AG08396 (cell line): ENCODE measurements at regions not wholly inside any gene's neighbourhood (a gene's known extent, or its start where the extent isn't known, plus 50 kb on each side); places are given as distances from the start of the nearest gene placed in this dataset.

Experiments used
- DNase-seq: peaks from one replicate; pipeline ENCODE4 v3.0.0; 2012; ENCODE audit warnings: low spot score, mixed read lengths

DNA sequence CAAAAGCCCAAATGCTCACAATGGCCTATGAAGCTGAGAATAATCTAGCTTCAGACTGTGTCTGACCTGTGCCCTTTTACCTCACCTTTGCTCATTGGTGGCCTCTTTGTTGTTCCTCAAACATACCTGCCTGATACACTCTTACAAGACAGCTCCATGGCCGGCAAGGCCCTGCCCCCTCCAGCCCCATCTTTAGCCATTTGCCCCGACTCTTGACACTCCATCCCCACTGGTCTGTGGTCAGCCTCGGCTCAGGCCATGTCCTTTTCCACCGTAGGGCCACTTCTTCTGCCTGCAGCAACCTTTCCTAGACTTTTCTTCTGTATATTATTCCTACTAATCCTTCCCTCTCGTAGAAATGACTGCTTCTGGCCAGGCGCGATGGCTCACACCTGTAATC, 265.2 kb downstream of the RPS24 start:
- no peak for DNase-seq

DNA sequence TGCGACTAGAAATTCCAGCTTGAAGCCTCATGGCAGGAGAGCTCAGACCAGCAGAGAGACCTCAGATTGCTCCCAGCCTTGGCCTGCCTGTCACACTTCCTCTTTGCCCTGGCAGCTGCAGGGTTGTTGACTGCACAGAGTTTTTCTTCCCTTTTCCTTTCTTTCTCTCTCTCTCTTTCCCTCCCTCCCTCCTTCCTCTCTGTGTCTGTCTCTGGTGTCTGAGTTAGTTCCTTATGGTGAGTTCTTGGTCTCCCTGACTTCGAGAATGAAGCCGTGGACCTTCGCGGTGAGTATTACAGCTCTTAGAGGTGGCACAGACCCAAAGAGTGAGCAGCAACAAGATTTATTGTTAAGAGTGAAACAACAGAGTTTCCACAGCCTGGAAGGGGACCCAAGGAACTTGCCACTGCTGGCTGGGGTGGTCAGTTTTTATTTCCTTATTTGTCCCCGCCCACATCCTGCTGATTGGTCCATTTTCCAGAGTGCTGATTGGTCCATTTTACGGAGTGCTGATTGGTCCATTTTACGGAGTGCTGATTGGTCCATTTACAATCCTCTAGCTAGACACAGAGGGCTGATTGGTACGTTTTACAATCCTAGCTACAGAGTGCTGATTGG, 266.3 kb downstream of the RPS24 start:
- no peak for DNase-seq

DNA sequence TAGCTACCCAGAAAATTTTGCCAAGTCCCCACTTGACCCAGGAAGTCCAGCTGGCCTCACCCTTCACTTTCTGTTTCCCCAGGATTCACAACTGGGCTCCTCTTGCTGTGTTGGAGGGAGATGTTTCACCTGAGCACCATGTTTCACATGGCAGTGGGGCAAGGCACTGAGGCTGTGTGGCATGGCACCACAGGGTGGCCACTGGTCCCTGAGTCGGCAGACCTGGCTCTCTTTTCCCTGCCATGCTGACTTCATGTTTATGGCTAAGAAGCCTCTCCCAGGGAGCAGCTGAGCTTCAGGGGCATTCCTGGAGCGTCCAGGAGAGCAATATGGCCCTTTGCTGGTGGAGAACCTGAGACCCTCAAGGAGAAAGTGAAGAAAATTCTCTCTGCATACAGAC, 266.9 kb downstream of the RPS24 start:
- no peak for DNase-seq

DNA sequence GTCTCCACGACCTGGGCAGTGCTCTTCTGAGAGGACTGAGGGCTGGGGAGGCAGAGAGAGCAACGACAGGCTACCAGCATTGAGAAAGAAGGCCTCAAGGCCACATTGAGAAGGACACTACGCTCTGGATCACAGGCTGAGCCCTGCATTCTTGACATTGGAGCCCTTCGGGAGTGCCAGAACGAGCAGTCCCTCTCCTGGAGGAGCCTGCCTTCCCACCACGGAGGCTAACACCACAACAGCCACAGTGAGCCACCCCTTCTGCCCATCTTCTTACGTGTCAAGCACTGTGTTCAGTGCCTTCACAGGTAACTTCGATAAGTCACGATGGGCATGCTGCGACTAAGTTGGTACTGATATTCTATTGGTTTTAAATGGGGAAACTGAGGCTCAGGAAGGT, 267.8 kb downstream of the RPS24 start:
- no peak for DNase-seq

DNA sequence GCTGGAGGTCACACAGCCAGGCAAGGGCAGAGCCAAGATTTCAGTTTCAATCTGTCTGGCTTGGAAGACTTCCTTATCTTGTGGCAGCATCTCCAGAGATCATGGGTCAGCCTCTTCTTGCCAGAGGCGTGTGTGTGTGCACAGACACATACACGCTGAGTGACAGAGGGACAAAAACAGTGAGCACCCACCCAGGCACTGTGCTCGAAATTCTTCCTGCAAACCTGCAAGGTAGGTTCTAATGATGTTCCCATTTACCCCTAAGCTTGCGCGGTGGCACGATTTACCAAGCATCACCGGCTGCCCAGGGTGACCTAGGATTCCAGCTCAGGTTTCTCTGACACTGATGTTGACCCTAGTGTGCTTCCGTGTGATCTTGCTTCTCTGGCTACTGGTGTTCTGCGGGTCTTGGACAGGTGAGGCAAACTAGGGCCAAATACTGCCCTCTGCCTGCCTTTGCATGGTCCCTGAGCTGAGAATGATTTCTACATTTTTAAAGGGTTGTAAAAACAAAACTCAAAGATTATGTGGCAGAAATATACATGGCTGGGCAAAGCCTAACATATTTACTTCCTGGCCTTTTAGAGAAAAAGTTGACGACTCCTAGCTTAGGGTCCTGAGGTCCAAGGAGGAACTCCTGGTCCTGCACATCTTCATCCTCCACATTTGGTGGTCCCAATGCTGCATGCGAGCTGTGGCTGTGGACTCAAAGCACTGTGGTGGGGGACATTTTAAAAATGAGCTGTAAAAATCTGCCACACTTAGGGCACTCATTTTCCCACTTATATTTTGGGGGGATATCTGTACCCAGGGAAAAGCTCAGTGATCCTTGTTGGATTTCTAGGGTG, 268.5 kb downstream of the RPS24 start:
- no peak for DNase-seq

GRCh38 chr10:78302739-78302988, 269.0 kb downstream of the RPS24 start:
- DNase-seq, result no peak

DNA sequence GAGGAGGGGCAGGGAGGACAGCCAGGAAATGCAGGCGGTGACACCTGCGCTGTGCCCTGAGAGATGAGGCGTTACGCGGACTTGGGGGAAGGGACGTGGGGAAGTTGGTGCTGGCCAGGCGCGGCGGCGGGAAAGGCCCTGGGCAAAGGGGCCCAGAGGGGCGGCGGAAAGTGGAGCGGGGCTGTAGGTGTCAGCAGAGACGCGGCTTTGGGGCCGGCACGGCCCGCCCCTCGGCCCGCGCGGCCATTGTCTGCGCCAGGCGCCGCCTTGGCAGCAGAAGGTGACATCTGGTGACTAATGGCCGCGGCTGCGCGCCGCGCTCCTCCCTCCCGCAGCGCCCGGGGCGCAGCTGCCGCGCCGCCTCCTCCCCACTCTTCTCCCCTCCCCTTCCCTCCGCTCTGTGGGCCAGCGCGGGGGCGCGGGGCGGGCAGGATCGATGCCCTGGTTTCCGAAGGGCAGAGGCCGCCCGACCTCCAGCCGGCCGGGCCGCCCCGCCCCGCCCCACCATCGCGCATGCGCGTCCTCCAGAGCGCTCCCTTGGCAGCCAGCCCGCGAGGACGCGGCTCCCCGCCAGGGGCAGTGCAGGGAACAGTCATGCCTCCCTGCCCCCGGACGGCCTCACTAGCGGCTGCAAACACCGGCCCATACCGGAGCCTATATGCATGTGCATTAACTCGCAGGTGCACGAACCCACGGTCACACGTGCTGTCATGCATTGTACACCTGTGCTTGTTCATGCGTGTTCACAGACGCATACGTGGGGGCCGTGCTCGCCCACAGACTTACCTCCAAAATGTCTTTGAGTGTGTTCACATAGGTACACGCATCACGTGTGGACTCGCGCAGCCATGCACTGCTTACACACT, 269.6 kb downstream of the RPS24 start:
- peak; percentile 99 for DNase-seq

DNA sequence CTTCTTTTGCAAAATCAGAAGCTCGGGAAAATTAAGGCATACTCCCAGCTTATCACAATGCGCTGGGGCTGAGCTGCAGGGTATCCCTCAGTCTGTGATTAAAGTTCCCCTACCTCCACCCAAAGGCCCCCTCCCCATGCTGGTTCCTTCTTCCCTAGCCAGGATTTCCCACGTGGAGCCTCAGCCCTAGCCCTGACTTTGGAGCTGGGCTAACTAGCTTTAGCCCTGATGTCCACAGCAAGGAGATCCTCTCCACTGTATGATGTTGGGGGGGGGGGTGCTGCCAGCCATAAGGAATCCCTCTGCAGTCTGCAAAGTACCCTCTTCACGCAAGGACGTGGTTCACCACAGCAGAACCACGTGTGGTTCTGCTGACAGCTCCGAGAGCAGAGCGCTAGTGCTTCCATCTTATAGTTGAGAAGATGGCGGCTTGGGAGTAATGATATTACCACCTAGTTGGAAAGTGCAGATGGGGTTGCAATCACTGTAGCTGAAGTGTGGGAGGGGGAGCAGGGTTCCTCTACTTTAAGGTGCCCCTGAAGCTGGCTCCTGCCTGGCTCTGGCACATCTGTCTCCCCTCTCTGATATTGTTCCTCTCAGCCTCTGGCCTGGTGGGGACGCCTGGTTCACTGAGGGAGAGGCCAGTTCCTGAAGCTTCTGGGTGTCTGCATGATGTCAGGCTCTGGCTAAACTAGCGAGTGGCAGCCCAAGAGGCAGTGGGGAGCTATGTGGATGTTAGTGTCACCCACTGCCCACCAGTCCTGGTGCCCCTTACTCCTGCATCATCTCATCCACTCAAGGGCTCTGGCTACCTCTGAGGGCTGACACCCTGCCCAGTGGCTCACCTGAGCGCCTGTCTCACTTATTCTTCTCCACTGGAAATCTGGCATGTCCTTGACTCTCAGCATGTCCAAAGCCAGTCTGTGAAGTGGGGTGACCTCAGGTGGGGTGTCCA, 270.7 kb downstream of the RPS24 start:
- DNase-seq, result no peak

- DNase-seq, result no peak
Observed at GRCh38 chr10:78305311-78305710, 271.6 kb downstream of the RPS24 start.

DNA sequence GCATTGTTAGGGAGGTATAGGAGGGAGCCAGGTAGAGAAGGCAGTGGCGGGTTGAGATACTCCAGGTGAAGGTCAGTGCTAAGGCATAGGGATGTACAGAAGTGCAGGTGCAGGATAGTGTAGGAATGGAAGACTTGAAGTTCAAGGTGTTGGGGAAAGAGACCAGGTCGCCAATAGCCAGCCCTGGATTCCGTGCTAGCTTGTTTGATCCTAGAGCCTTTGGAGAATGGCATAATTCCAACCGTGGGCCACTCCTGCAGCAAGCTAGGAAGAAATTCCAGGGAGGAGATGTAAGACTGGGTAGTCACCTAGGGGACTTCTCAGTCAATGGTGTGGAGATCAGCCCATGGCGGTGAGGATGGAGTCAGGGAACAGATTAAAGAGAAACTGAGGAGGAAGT, 272.7 kb downstream of the RPS24 start:
- no peak for DNase-seq

- DNase-seq, result no peak
Observed at GRCh38 chr10:78307576-78307975, 273.9 kb downstream of the RPS24 start.

- DNase-seq, result no peak
Observed at GRCh38 chr10:78309536-78310237, 276.0 kb downstream of the RPS24 start.

- no peak for DNase-seq
Observed at GRCh38 chr10:78310481-78311080, 276.9 kb downstream of the RPS24 start.

GRCh38 chr10:78312197-78313047, 278.8 kb downstream of the RPS24 start:
- no peak for DNase-seq

- no peak for DNase-seq
Observed at GRCh38 chr10:78313048-78313381, 279.4 kb downstream of the RPS24 start.

DNA sequence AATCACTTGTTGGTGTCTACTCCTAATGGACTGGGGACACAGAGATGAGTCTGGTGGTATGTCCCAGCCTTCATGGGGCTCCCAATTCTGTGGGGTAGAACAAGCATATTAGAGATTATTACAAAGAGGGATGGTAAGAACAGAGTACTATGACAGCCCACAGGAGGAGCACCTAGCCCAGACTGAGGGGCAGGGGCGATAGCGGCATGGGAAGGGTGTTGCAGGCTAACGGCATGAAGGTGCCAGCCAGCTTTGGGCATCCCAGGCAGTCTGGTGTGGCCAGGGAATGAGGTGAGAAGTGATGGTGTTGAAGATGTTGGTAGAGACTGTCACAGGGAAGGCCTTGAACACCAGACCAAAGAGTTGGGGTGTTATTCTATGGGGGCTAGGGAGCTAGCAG, 280.0 kb downstream of the RPS24 start:
- DNase-seq, result no peak

DNA sequence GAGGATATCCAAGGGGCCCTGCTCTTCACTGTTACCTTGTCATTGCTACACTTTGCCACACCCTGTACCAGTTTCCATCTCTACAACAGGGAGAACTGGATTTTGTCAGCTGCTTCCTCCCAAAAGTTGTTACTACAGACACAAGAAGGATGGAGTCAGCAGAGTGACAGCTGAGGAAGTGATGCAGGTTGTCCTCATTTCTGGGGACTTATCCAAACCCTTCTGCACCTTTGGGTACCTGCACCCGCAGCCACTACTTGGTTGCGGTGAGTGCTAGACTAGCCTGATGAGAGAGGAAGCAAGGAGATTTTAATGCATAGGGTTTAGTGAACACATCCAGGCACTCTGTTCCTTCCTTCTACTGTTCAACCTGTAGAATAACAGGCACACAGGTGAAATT, 281.0 kb downstream of the RPS24 start:
- DNase-seq, result no peak

- DNase-seq, result peak; percentile 52
Observed at GRCh38 chr10:78316451-78316931, 282.8 kb downstream of the RPS24 start.

- DNase-seq, result no peak
Observed at GRCh38 chr10:78318305-78318704, 284.6 kb downstream of the RPS24 start.

- DNase-seq, result no peak
Observed at GRCh38 chr10:78319371-78319770, 285.7 kb downstream of the RPS24 start.
